Mammary epithelial cell (primary cell): ENCODE measurements at regions not wholly inside any gene's neighbourhood (a gene's known extent, or its start where the extent isn't known, plus 50 kb on each side); places are given as distances from the start of the nearest gene placed in this dataset.

Experiments
- CTCF ChIP-seq, 2 donors: IDR thresholded peaks in 1 of 2; conservative IDR thresholded peaks in 1 of 2; 2 replicates each; pipeline ENCODE4 v1.5.1; 2011 to 2012; ENCODE audit warnings: inconsistent platforms in 2 of 2, low read length in 2 of 2, mild to moderate bottlenecking in 2 of 2, control low read depth in 1 of 2, low read depth in 1 of 2; ENCODE audit not compliant: insufficient read depth in 1 of 2; ENCODE audit errors: extremely low read depth in 1 of 2
- EZH2 ChIP-seq: IDR thresholded peaks from 2 replicates; pipeline ENCODE4 v1.6.1; 2012; ENCODE audit warnings: low read length, inconsistent platforms, borderline replicate concordance

- TF ChIP-seq EZH2 (no peak), CTCF (conservative IDR thresholded peaks at IDR 0.05 in 1 of 2, IDR thresholded peaks at IDR 0.05 in 1 of 2; ENCODE audit: extremely low read depth in 1 of 2, insufficient read depth in 1 of 2, low read depth in 1 of 2, low read length in 2 of 2) (no peak)
These were observed 568.7 kb upstream of the MARCKS start for GRCh38 chr6:113288409-113288808.
